SU-DHL-6 (cell line): ENCODE measurements at regions not wholly inside any gene's neighbourhood (a gene's known extent, or its start where the extent isn't known, plus 50 kb on each side); places are given as distances from the start of the nearest gene placed in this dataset.

ENCODE experiments used
- H2AFZ ChIP-seq: fragments of 200-600 bp; sonication (generic); 2 replicates; pipeline ENCODE4 v1.6.1; 2014; ENCODE audit warnings: low read depth, mild to moderate bottlenecking, moderate library complexity, mixed read lengths, antibody characterized with exemption, low read length; ENCODE audit not compliant: severe bottlenecking
- H3F3A ChIP-seq: fragments of 200-600 bp; shearing (Covaris generic); 2 replicates; pipeline ENCODE4 v1.6.0; 2016; ENCODE audit warnings: antibody characterized with exemption, mild to moderate bottlenecking; ENCODE audit not compliant: insufficient read depth
- H3K27ac ChIP-seq: fragments of 200-600 bp; sonication (generic); 2 replicates; pipeline ENCODE4 v1.5.1; 2016; ENCODE audit warnings: low read depth, mild to moderate bottlenecking, low read length, moderate library complexity, mixed read lengths
- H3K27me3 ChIP-seq: fragments of 200-600 bp; sonication (generic), shearing (Covaris generic); 2 replicates; pipeline ENCODE4 v1.6.0; 2014; ENCODE audit warnings: mild to moderate bottlenecking, low read length
- H3K36me3 ChIP-seq: fragments of 200-600 bp; sonication (generic); 2 replicates; pipeline ENCODE4 v1.6.1; 2014; ENCODE audit warnings: mild to moderate bottlenecking, low read length, mixed read lengths
- H3K4me2 ChIP-seq: fragments of 300-600, 200-600 bp; shearing (Covaris generic), sonication (generic); 2 replicates; pipeline ENCODE4 v1.6.0; 2014; ENCODE audit warnings: low read length, low read depth, mild to moderate bottlenecking; ENCODE audit not compliant: poor library complexity, severe bottlenecking
- H3K4me3 ChIP-seq: fragments of 200-600 bp; sonication (generic); 2 replicates; pipeline ENCODE4 v1.5.1; 2014; ENCODE audit warnings: antibody characterized with exemption, low read length, mild to moderate bottlenecking, mixed read lengths; ENCODE audit not compliant: insufficient read depth, poor library complexity, severe bottlenecking
- H3K79me2 ChIP-seq: fragments of 200-600 bp; sonication (generic); 2 replicates; pipeline ENCODE4 v1.6.1; 2014; ENCODE audit warnings: mild to moderate bottlenecking, low read length, moderate library complexity; ENCODE audit not compliant: insufficient read depth
- H3K9ac ChIP-seq: fragments of 200-600 bp; sonication (generic); 2 replicates; pipeline ENCODE4 v1.7.0; 2014; ENCODE audit warnings: mild to moderate bottlenecking, low read length
- H3K9me2 ChIP-seq: fragments of 200-600 bp; sonication (generic); replicated peaks from 2 replicates; pipeline ENCODE4 v1.6.1; 2014; ENCODE audit warnings: low read length; ENCODE audit not compliant: insufficient read depth
- H3K9me3 ChIP-seq: fragments of 200-600 bp; sonication (generic); 2 replicates; pipeline ENCODE4 v1.6.1; 2014; ENCODE audit warnings: low read length, mixed read lengths; ENCODE audit not compliant: insufficient read depth
- H4K20me1 ChIP-seq: fragments of 200-600 bp; sonication (generic); 2 replicates; pipeline ENCODE4 v1.6.1; 2014; ENCODE audit warnings: low read depth, mild to moderate bottlenecking, antibody characterized with exemption, low read length, moderate library complexity, mixed read lengths
- EZH2phosphoT487 ChIP-seq: fragments of 200-600 bp; sonication (generic), shearing (Covaris generic); conservative IDR thresholded peaks from 2 replicates; pipeline ENCODE4 v1.6.1; 2018; ENCODE audit warnings: mild to moderate bottlenecking, antibody characterized with exemption, low read length, moderate library complexity, mixed read lengths
- TF ChIP-seq, protein P1 (sequence below): fragments of 200-600 bp; sonication (generic); IDR thresholded peaks from one replicate; pipeline ENCODE4 v1.5.1; 2017; ENCODE audit warnings: antibody characterized with exemption, mild to moderate bottlenecking, low read length, moderate library complexity; ENCODE audit not compliant: insufficient read depth, poor library complexity, severe bottlenecking

DNA sequence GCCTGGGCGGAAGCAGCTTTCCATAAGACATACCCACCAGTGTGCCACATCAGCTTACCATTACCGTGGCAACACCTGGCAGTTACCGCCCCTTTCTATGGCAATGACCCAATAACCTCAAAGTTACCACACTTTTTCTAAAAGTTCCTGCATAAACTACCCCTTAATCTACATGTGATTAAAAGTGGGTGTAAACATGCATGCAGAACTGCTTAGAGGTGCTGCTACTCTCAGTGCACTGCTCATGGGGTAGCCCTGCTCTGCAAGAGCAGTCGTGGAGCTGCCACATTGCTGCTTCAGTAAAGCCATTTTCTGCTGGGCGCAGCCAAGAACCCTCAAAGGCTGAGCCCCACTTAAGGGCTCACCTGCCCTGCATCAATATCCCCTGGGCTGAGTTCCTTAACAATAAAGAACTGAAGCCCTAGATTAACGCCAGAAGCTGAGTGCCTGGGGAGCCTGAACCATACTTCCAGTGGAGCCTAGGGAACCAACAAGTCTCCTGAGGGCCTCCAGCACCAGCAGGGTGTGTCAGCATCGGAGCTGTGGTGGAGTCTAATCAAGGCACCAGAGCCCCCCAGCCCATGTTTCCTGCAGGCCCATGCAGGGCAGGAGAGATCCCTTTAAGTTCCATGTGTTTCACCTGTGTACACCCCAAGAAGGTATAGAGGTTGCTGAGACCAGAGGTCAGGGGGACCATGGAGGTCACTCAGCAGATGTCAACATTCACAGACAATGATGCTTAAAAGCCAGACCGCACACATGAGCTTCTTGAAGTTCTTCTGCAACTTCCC, 1198.1 kb downstream of the UQCRFS1 start:
- Histone ChIP-seq H3K27me3 (no peaks in the 10 kb centered on the region), H3K27ac (no peak overlapping the region), H3K9me2 (no peaks in the 10 kb centered on the region)

DNA sequence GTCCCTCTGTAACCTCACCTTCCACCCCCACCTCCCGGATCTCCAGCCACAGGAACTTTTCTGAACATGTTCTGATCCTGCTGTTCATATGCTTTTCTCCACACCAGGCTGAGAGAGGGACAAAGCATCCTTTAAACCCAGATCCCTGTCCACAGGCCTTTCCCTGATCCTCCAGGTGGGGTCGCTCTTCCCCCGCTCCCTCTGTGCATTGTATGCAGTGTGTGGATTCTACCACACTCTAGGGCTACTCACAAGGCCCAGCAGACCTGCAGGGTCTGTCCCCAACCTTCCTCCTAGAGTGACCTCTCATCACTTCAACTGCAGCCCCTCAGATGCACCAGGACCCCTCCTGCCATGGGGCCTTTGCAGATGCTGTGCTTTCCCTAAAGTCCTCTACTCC, 1200.6 kb downstream of the UQCRFS1 start:
- Histone ChIP-seq H3K9me2 (no peaks in the 10 kb centered on the region), H3K9me3 (no peaks in the 10 kb centered on the region), H3K4me3 (no peak overlapping the region), H3K9ac (no peak overlapping the region), H3K27me3 (no peaks in the 10 kb centered on the region), H3K36me3 (no peaks in the 10 kb centered on the region), H3F3A (no peaks in the 10 kb centered on the region), H2AFZ (no peak overlapping the region), H4K20me1 (no peaks in the 10 kb centered on the region), H3K27ac (no peak overlapping the region), H3K79me2 (no peaks in the 10 kb centered on the region), H3K4me2 (no peak overlapping the region)
- no peak for TF ChIP-seq EZH2phosphoT487
- TF ChIP-seq, protein P1, sequence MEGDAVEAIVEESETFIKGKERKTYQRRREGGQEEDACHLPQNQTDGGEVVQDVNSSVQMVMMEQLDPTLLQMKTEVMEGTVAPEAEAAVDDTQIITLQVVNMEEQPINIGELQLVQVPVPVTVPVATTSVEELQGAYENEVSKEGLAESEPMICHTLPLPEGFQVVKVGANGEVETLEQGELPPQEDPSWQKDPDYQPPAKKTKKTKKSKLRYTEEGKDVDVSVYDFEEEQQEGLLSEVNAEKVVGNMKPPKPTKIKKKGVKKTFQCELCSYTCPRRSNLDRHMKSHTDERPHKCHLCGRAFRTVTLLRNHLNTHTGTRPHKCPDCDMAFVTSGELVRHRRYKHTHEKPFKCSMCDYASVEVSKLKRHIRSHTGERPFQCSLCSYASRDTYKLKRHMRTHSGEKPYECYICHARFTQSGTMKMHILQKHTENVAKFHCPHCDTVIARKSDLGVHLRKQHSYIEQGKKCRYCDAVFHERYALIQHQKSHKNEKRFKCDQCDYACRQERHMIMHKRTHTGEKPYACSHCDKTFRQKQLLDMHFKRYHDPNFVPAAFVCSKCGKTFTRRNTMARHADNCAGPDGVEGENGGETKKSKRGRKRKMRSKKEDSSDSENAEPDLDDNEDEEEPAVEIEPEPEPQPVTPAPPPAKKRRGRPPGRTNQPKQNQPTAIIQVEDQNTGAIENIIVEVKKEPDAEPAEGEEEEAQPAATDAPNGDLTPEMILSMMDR = peak; percentile 16

More for the DNA sequence above, 1198.1 kb downstream of the UQCRFS1 start:
- Histone ChIP-seq H3F3A (no peaks in the 10 kb centered on the region), H4K20me1 (no peaks in the 10 kb centered on the region), H3K4me3 (no peak overlapping the region), H2AFZ (no peak overlapping the region), H3K9ac (no peak overlapping the region), H3K36me3 (no peaks in the 10 kb centered on the region), H3K4me2 (no peak overlapping the region), H3K79me2 (no peaks in the 10 kb centered on the region), H3K9me3 (no peaks in the 10 kb centered on the region)
- TF ChIP-seq EZH2phosphoT487 = no peak
- TF ChIP-seq, protein P1 = no peak

DNA sequence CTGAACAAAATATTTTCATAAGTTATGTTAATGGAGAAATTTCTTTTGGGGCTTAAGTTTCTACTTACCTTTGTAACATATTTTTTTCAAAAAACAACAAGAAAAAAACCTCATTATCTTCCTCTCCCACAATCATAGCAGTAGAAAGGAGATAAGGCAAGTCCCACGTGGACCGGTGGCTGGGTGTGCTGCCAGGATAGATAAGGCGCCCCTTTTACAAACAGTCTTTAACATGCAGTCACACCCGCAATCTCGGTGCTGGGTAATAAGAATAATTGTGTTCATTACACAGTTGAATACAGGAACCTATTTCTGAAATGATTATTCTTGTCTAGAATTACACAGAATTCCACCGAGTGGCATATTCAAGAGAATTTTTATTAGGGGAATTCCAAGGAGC, 1202.3 kb downstream of the UQCRFS1 start:
- H3K27ac ChIP-seq = no peak overlapping the region
- no peaks in the 10 kb centered on the region for H3F3A ChIP-seq
- H3K9me2 ChIP-seq = no peaks in the 10 kb centered on the region
- no peaks in the 10 kb centered on the region for H3K9me3 ChIP-seq
- H3K27me3 ChIP-seq = no peaks in the 10 kb centered on the region
- H4K20me1 ChIP-seq = no peaks in the 10 kb centered on the region
- no peak overlapping the region for H3K9ac ChIP-seq
- no peak for TF ChIP-seq EZH2phosphoT487
- TF ChIP-seq, protein P1 = no peak
- no peak overlapping the region for H2AFZ ChIP-seq
- no peaks in the 10 kb centered on the region for H3K79me2 ChIP-seq
- H3K4me2 ChIP-seq = no peak overlapping the region
- no peaks in the 10 kb centered on the region for H3K36me3 ChIP-seq
- H3K4me3 ChIP-seq = no peak overlapping the region
